Fibroblast of skin of scalp (primary cell): ENCODE measurements at regions not wholly inside any gene's neighbourhood (a gene's known extent, or its start where the extent isn't known, plus 50 kb on each side); places are given as distances from the start of the nearest gene placed in this dataset.

Source experiments
- DNase-seq: peaks from one replicate; pipeline ENCODE4 v3.0.0-alpha.2; 2013

DNA sequence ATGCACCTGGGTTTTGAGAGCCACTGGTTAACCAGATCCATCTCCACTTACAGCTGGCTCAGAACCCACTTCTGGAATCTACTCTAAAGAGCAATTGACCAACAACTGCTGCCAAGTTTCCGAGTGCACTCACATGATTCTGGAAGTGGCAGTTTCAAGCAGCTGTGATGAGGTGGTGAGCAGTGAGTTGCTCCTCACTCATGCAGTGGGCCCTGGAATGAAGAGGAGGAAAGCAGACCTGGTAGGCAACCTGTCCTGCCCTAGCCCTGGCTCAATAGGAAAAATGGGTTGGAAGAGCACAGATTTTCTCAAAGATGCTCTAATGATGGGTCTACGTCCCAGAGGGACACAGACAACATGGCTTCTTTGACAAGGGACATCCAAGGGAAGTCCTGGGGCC, 70.7 kb upstream of the NPY start:
- no peak for DNase-seq

GRCh38 chr7:24214670-24215069, 69.3 kb upstream of the NPY start:
- no peak for DNase-seq

- peak; percentile 41 for DNase-seq
Observed at GRCh38 chr7:24216576-24217125, 67.3 kb upstream of the NPY start.

DNA sequence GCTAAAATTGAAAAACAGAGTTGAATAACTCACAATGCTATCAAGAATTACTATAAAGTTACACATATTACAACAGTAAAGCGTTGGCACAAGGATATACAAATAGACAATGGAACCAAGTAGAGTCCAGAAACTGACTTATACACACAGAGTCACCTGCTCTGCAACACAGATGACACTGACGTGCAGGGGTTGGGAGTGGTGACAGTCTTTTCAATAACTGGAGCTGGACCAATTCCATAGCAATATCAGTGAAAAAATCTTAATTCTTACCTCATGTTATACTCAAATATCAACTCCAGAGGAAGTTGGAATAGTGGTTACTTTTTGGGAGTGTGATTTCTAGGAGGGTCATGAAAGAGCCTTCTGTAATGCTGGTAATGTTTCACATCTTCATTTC, 62.5 kb upstream of the NPY start:
- no peak for DNase-seq

GRCh38 chr7:24227068-24227467, 56.9 kb upstream of the NPY start:
- DNase-seq, result no peak

DNA sequence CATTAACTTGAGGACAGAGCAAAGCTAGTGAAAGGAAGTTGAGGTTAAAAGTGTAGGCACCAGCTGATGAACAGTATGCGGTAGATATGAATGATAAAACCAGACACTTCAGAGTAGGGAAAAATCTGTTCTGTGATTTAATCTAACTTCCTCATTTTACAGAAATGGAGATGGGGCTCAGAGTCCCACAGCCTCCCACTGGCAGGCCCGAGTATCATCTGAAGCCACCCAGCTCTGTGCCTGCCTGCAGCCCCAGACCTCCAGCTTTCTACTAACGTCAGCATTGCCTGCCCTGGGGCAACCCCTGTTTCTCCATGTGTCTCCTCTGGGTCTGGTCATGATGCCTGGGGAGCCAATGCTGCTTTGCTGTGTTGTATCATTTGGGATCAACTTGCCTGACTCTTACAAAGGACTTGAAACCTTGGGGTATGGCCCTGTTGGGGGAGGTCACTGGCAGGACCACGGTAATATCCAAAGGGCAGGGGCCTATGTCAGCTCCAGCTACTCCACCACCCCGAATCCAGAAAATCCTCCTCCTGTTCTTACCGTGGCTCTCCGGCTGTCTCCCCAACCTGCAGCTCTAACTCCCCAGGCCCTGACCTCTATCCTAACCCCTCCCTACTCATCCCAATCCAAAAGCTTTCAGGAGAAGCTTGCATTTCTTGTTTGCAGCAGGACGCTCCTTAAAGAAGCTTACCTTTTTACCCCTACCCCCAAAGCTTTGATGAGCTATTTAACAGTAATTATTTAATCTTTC, 56.2 kb upstream of the NPY start:
- no peak for DNase-seq

GRCh38 chr7:24229481-24230226, 54.3 kb upstream of the NPY start:
- DNase-seq, result no peak

DNA sequence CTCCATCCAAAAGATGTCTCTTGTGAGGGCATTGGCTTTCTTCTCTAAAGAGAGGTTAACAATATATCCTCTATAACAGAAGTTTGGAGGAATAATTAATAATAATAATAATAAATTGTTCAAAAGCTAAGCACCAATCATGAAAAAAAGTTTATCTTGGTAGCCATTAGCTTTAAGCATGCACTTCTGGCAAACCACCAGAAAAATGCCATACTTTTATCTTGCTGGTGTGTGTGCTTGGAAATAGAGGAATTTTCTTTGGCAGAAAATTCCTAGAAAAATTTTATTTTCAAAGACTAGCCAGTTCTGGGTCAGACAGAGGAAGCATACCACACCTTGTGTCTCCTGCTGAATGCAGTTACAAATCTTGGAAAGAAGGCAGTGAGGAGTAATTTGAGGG, 52.5 kb upstream of the NPY start:
- DNase-seq, result peak; percentile 5

GRCh38 chr7:24233386-24233785, 50.6 kb upstream of the NPY start:
- no peak for DNase-seq
